Thyroid gland (tissue), 4 donors: ENCODE measurements at regions not wholly inside any gene's neighbourhood (a gene's known extent, or its start where the extent isn't known, plus 50 kb on each side); places are given as distances from the start of the nearest gene placed in this dataset.

Experiments
- POLR2A ChIP-seq, 2 donors: fragments of 450-650 bp; IDR thresholded peaks; one replicate each; pipeline ENCODE4 v1.6.1; 2017; ENCODE audit warnings: antibody characterized with exemption in 2 of 2, mild to moderate bottlenecking in 2 of 2, moderate library complexity in 1 of 2
- TF ChIP-seq, protein P1 (sequence below), 6 experiments: fragments of 200-600 bp in 3 of 6; fragments of 450-650 bp in 3 of 6; sonication (generic) in 3 of 6; IDR thresholded peaks; one replicate each; pipeline ENCODE4 v1.5.1; 2016 to 2019; ENCODE audit warnings: antibody characterized with exemption in 6 of 6, mild to moderate bottlenecking in 2 of 6, inconsistent platforms in 1 of 6, moderate library complexity in 1 of 6

DNA sequence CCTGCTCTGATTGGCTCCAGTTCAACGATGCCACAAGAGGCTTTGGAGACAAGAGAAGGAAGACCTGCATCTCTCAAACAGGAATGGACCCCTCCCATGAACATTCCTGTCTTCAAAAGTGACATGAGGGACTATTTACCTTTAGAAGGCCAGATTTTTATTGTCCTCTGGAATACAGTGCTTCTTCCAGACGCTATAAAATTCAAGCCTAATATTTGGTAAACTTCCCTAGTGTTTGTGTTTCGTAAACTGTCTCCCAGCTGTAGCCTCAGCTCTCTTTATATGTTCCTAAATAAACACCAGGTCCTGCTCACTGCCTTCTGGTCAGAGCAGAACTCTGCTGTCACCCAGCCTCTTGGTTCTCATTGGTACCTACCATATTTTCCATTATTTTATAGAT is 157.8 kb downstream of the CCDC34 start:
- TF ChIP-seq, protein P1, sequence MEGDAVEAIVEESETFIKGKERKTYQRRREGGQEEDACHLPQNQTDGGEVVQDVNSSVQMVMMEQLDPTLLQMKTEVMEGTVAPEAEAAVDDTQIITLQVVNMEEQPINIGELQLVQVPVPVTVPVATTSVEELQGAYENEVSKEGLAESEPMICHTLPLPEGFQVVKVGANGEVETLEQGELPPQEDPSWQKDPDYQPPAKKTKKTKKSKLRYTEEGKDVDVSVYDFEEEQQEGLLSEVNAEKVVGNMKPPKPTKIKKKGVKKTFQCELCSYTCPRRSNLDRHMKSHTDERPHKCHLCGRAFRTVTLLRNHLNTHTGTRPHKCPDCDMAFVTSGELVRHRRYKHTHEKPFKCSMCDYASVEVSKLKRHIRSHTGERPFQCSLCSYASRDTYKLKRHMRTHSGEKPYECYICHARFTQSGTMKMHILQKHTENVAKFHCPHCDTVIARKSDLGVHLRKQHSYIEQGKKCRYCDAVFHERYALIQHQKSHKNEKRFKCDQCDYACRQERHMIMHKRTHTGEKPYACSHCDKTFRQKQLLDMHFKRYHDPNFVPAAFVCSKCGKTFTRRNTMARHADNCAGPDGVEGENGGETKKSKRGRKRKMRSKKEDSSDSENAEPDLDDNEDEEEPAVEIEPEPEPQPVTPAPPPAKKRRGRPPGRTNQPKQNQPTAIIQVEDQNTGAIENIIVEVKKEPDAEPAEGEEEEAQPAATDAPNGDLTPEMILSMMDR (IDR thresholded peaks at IDR 0.05), result no peak
- no peak for TF ChIP-seq POLR2A (IDR thresholded peaks at IDR 0.05)
